Ramos (cell line): ENCODE measurements at regions not wholly inside any gene's neighbourhood (a gene's known extent, or its start where the extent isn't known, plus 50 kb on each side); places are given as distances from the start of the nearest gene placed in this dataset.

ENCODE experiments used
- in situ Hi-C: fragments of 300-500 bp; cut with MboI; formaldehyde crosslinking; loops from one replicate; pipeline ENCODE4 v1.14.3; 2022; ENCODE audit warnings: low sequenced_read_pairs; ENCODE audit not compliant: unreplicated experiment

GRCh38 chr13:97627566-97627965 is 193.6 kb downstream of the RAP2A start:
- in situ Hi-C loops, result no loop called here

GRCh38 chr13:97629601-97630272 is 195.8 kb downstream of the RAP2A start:
- in situ Hi-C loops, result no loop called here

GRCh38 chr13:97630725-97631124 is 196.8 kb downstream of the RAP2A start:
- in situ Hi-C loops, result no loop called here

GRCh38 chr13:97631158-97631557 is 197.2 kb downstream of the RAP2A start:
- in situ Hi-C loops, result no loop called here

- in situ Hi-C loops, result no loop called here
These were observed 205.3 kb downstream of the RAP2A start for GRCh38 chr13:97639236-97639635.

GRCh38 chr13:97640268-97640667 is 206.3 kb downstream of the RAP2A start:
- in situ Hi-C loops, result no loop called here

GRCh38 chr13:97648171-97648880 is 214.4 kb downstream of the RAP2A start:
- in situ Hi-C loops, result no loop called here

GRCh38 chr13:97648881-97649224 is 214.9 kb downstream of the RAP2A start:
- in situ Hi-C loops, result no loop called here

- in situ Hi-C loops, result no loop called here
These were observed 219.6 kb downstream of the RAP2A start for GRCh38 chr13:97653443-97654140.

GRCh38 chr13:97654236-97654635 is 220.3 kb downstream of the RAP2A start:
- in situ Hi-C loops, result no loop called here

GRCh38 chr13:97658556-97658955 is 224.6 kb downstream of the RAP2A start:
- in situ Hi-C loops, result no loop called here

- in situ Hi-C loops, result no loop called here
These were observed 225.6 kb downstream of the RAP2A start for GRCh38 chr13:97659602-97660001.

- in situ Hi-C loops, result no loop called here
These were observed 226.8 kb downstream of the RAP2A start for GRCh38 chr13:97660594-97661260.

- in situ Hi-C loops, result no loop called here
These were observed 252.6 kb downstream of the RAP2A start for GRCh38 chr13:97686594-97686993.

GRCh38 chr13:97692628-97693027 is 258.7 kb downstream of the RAP2A start:
- in situ Hi-C loops, result no loop called here

- in situ Hi-C loops, result no loop called here
These were observed 257.8 kb upstream of the IPO5 start for GRCh38 chr13:97695684-97696083.

GRCh38 chr13:97696921-97697320 is 256.6 kb upstream of the IPO5 start:
- in situ Hi-C loops, result no loop called here

GRCh38 chr13:97700306-97700848 is 253.1 kb upstream of the IPO5 start:
- in situ Hi-C loops, result no loop called here

- in situ Hi-C loops, result no loop called here
These were observed 250.9 kb upstream of the IPO5 start for GRCh38 chr13:97702614-97703013.

GRCh38 chr13:97710797-97711196 is 242.7 kb upstream of the IPO5 start:
- in situ Hi-C loops, result no loop called here

GRCh38 chr13:97712770-97713169 is 240.7 kb upstream of the IPO5 start:
- in situ Hi-C loops, result no loop called here
